ENCODE measurements at regions not wholly inside any gene's neighbourhood (a gene's known extent, or its start where the extent isn't known, plus 50 kb on each side); places are given as distances from the start of the nearest gene placed in this dataset.
"Not testable (repeated sequence)": the region's sequence is repeated elsewhere in the genome, so short reads cannot be mapped to it uniquely, and the experiment has no call there.

- Mint-ChIP-seq H3K27me3 (peaks cover 12% of the 10 kb centered on the region), H3K36me3 (ENCODE audit: low read depth) (no peaks in the 10 kb centered on the region), H3K4me1 (ENCODE audit: low read depth) (no peaks in the 10 kb centered on the region), H3K27ac (no peak overlapping the region), H3K9me3 (peaks cover 9% of the 10 kb centered on the region), H3K4me3 (no peak overlapping the region)
These were observed 145.4 kb upstream of the NEBL start for GRCh38 chr10:21042536-21042935.

DNA sequence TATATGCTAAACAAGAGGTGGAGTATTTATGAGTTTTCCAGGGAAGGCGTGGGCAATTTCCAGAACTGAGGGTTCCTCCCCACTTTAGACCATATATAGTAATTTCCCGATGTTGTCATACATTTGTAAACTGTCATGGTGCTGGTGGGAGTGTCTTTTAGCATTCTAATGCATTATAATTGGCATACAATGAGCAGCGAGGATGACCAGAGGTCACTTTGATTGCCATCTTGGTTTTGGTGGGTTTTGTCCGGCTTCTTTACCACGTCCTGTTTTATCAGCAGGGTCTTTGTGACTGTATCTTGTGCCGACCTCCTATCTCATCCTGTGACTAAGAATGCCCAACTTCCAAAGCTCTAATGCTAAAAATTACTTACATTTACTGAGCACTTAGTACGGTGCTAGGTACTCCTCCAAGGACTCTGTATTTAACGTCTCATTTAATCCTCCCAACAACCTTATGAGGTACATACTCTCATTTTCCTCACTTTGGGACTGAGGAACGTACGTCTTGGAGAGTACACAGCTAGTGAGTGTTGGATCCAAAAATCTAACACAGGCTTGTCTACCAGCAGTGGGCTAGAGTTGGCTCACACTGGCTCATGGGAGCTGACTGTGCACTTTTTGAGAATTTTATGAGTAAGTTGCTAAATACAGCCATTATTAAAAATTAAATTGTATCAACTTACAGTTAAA, 144.8 kb upstream of the NEBL start:
- peaks cover 12% of the 10 kb centered on the region for H3K27me3 Mint-ChIP-seq
- H3K27ac Mint-ChIP-seq, result no peak overlapping the region
- H3K4me1 Mint-ChIP-seq (ENCODE audit: low read depth), result no peaks in the 10 kb centered on the region
- H3K4me3 Mint-ChIP-seq, result no peak overlapping the region
- no peaks in the 10 kb centered on the region for H3K36me3 Mint-ChIP-seq (ENCODE audit: low read depth)
- H3K9me3 Mint-ChIP-seq, result peaks cover 9% of the 10 kb centered on the region

DNA sequence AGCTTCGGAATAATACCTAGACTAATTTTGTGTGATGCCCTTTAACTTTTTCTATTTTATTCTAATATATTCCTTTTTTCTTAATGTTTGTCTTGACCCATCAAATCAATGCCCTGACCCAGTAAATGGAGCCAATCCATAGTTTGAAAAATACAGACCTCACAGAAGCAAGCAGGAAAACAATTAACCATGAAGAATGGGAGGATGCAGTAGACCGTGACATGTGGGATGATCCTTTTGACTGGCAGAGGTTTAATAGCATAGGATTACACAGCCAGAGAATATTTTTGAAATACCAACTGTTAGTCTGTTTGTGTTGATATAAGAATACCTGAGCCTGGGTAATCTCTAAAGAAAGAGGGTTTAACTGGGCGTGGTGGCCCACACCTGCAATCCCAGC, 142.6 kb upstream of the NEBL start:
- H3K27me3 Mint-ChIP-seq, result peaks cover 8% of the 10 kb centered on the region
- H3K4me3 Mint-ChIP-seq, result no peak overlapping the region
- H3K9me3 Mint-ChIP-seq, result peaks cover 9% of the 10 kb centered on the region
- no peak overlapping the region for H3K27ac Mint-ChIP-seq
- H3K4me1 Mint-ChIP-seq (ENCODE audit: low read depth), result no peaks in the 10 kb centered on the region
- H3K36me3 Mint-ChIP-seq (ENCODE audit: low read depth), result no peaks in the 10 kb centered on the region

DNA sequence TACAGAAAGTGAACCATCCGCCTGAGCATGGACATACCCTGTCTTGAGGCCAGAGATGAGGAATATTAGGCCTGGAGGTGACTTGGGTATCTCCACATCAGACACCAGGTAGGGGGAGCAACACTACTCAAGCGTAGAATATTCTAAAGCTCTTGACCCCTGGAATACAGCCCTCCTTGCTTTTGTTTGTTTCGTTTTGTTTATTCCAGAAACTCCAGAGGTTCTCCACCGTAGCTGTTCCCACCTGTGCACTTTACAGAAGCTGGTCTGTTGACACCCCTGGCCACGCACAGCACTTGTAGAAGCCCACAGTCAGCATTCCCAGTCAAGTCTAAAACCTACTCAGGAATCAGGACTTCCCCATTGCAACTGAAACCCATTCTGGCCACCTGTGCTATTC, 139.6 kb upstream of the NEBL start:
- H3K36me3 Mint-ChIP-seq (ENCODE audit: low read depth), result no peaks in the 10 kb centered on the region
- no peaks in the 10 kb centered on the region for H3K27me3 Mint-ChIP-seq
- peaks cover 13% of the 10 kb centered on the region for H3K9me3 Mint-ChIP-seq
- H3K4me1 Mint-ChIP-seq (ENCODE audit: low read depth), result no peaks in the 10 kb centered on the region
- H3K27ac Mint-ChIP-seq, result no peak overlapping the region
- H3K4me3 Mint-ChIP-seq, result no peak overlapping the region

- not testable (repeated sequence) for H3K27ac Mint-ChIP-seq; H3K4me3 Mint-ChIP-seq; H3K36me3 Mint-ChIP-seq (ENCODE audit: low read depth); H3K4me1 Mint-ChIP-seq (ENCODE audit: low read depth); H3K27me3 Mint-ChIP-seq
- H3K9me3 Mint-ChIP-seq, result peaks cover 13% of the 10 kb centered on the region
These were observed 137.7 kb upstream of the NEBL start for GRCh38 chr10:21034770-21035169.

GRCh38 chr10:21034241-21034640, 137.1 kb upstream of the NEBL start:
- H3K27ac Mint-ChIP-seq, result no peak overlapping the region
- H3K9me3 Mint-ChIP-seq, result peaks cover 10% of the 10 kb centered on the region
- H3K27me3 Mint-ChIP-seq, result no peaks in the 10 kb centered on the region
- H3K4me3 Mint-ChIP-seq, result no peak overlapping the region
- no peaks in the 10 kb centered on the region for H3K4me1 Mint-ChIP-seq (ENCODE audit: low read depth)
- H3K36me3 Mint-ChIP-seq (ENCODE audit: low read depth), result no peaks in the 10 kb centered on the region

- peaks cover 6% of the 10 kb centered on the region for H3K9me3 Mint-ChIP-seq
- no peaks in the 10 kb centered on the region for H3K4me1 Mint-ChIP-seq (ENCODE audit: low read depth)
- H3K27ac Mint-ChIP-seq, result no peak overlapping the region
- no peak overlapping the region for H3K4me3 Mint-ChIP-seq
- no peaks in the 10 kb centered on the region for H3K36me3 Mint-ChIP-seq (ENCODE audit: low read depth)
- H3K27me3 Mint-ChIP-seq, result no peaks in the 10 kb centered on the region
These were observed 135.6 kb upstream of the NEBL start for GRCh38 chr10:21032587-21033319.

DNA sequence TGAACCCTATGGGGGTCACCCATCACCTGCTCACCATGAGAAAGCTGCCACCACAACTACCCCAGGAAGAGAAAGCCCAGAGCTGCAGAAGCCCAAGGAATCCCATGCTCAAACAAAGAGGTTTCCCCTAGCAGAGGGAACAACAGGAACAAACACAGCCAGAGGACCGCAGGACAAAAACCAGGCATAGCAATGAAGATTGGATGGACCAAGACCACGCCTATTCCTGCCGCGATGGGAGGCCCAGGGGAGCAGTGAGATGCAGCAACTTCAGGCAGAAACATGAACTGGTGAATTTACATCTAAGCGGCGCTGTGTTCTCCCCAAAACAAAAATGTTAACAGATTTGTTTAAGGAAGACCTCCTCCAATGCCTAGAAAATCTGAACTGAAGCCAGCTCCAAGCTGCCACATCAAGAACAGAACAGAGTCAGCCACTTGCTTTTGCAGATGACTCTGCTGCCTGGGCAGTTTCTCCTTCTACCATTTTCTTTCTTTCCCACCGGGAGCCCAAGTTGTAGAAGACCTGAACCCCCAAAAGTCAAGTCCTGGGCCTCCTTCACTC, 134.2 kb upstream of the NEBL start:
- Mint-ChIP-seq H3K9me3 (peaks cover 4% of the 10 kb centered on the region), H3K4me3 (no peak overlapping the region), H3K4me1 (ENCODE audit: low read depth) (no peaks in the 10 kb centered on the region), H3K36me3 (ENCODE audit: low read depth) (no peaks in the 10 kb centered on the region), H3K27ac (no peak overlapping the region), H3K27me3 (no peaks in the 10 kb centered on the region)

DNA sequence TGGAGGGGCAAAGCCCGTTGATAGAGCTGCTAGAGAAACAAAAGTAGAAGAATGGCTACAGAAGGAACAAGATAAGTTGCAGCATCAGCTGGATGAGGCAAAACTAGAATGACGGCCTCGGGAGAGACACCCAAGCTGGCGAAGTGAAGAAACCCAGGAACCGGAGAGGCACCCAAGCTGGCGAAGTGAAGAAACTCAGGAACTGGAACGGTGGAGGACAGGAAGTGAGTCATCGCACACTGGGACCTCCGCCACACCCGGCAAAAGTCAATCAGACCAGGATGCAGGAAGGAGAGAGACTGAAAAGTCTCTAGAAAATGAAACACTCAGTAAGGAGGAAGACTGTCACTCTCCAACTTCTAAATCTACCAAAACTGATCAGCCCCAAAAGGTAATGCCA, 133.0 kb upstream of the NEBL start:
- Mint-ChIP-seq H3K27ac (no peak overlapping the region), H3K36me3 (ENCODE audit: low read depth) (no peaks in the 10 kb centered on the region), H3K4me3 (no peak overlapping the region)

DNA sequence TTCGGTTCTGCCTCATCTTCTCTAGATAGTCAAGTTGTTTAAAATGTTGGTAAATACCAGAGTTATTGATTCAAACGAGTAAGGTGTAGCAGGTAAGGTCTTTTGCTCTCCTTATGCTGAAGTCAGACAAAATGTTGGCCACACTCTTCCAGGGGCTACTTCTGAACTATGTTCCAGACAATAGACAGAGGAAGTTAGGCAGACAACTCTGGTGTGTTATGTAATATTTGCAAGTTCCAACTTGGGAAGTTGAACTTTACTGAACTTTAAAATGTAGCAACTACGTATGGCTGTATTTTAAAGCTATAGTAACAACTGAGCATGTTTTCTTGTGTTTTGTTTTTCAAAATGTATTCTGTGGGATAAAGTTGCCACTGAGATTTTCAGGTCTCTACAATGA, 125.7 kb upstream of the NEBL start:
- no peaks in the 10 kb centered on the region for H3K36me3 Mint-ChIP-seq (ENCODE audit: low read depth)
- H3K4me3 Mint-ChIP-seq, result no peak overlapping the region
- no peak overlapping the region for H3K27ac Mint-ChIP-seq
- peaks cover 11% of the 10 kb centered on the region for H3K9me3 Mint-ChIP-seq
- no peaks in the 10 kb centered on the region for H3K4me1 Mint-ChIP-seq (ENCODE audit: low read depth)
- H3K27me3 Mint-ChIP-seq, result no peaks in the 10 kb centered on the region

More for the DNA sequence above, 133.0 kb upstream of the NEBL start:
- H3K4me1 Mint-ChIP-seq (ENCODE audit: low read depth), result no peaks in the 10 kb centered on the region
- H3K9me3 Mint-ChIP-seq, result peaks cover 4% of the 10 kb centered on the region
- no peaks in the 10 kb centered on the region for H3K27me3 Mint-ChIP-seq

DNA sequence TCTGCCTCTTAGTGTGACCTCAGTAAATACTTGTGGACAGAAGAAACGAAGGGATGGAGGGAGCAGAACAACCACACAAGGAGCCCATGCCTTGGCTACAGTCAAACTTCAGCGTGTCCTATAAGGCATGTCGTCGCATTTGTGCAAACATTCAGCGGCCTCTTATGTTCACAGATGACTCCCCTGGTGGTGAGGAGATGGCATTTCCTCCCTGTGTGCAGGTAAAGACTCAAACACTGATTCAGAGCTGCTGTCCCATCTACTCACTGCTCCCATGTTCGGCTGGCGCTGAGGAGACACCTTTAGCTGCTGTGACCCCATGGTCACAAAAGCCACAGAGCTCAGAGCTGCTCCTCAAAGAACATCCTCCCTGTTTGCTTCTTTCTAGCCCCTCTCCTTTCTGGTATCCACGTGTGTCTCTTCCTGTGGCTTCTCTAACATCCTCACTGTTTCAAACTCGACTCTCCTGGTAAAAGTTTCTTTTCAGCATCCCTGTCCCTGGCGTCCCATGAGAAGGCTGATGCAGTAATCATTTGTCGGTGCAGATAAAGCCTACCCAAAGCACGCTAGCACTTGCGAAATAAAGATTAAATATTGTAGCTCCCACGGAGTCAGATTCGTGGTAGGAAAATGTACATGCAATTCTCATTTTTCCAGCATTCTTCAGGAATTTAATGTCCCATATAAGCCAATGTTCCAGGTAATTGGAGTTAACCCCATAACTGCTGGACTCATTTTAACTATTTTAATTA, 124.9 kb upstream of the NEBL start:
- peaks cover 11% of the 10 kb centered on the region for H3K9me3 Mint-ChIP-seq
- no peaks in the 10 kb centered on the region for H3K36me3 Mint-ChIP-seq (ENCODE audit: low read depth)
- H3K4me1 Mint-ChIP-seq (ENCODE audit: low read depth), result no peaks in the 10 kb centered on the region
- H3K4me3 Mint-ChIP-seq, result no peak overlapping the region
- no peak overlapping the region for H3K27ac Mint-ChIP-seq
- no peaks in the 10 kb centered on the region for H3K27me3 Mint-ChIP-seq

DNA sequence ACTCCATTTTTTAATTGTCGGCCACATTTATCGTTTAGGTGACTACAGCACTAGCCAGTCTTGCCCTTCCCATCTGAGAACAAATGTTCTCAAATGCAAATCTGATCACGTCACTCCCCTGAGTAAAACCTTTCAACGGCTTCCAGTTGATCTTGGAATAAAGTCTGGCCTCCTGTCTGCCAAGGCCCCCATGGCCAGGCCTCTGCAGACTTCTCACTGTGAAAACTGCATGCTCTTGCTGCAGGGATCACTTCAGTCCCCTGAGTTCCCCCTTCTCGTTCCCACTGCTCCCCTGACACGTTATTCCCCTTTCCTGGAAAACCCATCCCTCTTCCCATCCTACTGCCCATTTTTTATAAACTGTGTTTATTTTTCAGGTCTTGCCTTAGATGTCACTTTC, 124.1 kb upstream of the NEBL start:
- Mint-ChIP-seq H3K27ac (no peak overlapping the region), H3K4me1 (ENCODE audit: low read depth) (no peaks in the 10 kb centered on the region), H3K27me3 (no peaks in the 10 kb centered on the region), H3K4me3 (no peak overlapping the region), H3K9me3 (peaks cover 11% of the 10 kb centered on the region), H3K36me3 (ENCODE audit: low read depth) (no peaks in the 10 kb centered on the region)

DNA sequence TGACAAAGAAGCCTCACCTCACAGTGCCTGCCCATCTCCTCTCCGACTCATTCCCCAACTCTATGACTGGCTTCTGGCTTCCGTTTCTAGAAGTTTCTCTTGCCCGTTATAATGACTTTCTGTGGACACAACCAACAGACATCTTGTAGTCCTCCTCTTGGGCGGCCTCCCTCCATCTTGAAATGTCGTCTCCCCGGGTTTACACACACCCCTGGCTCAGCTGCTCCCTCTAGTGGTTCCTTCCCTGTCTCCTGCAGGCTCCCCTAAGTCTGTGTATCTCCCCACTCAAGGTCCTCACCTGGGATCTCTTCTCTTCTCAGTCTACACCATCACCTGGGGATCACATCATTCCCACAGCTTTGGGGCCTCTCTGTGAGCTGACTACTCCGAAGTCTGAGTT, 123.4 kb upstream of the NEBL start:
- Mint-ChIP-seq H3K9me3 (peaks cover 11% of the 10 kb centered on the region), H3K27me3 (no peaks in the 10 kb centered on the region)

GRCh38 chr10:21019436-21019835, 122.3 kb upstream of the NEBL start:
- Mint-ChIP-seq H3K27ac (no peak overlapping the region), H3K9me3 (peaks cover 11% of the 10 kb centered on the region), H3K36me3 (ENCODE audit: low read depth) (no peaks in the 10 kb centered on the region), H3K4me1 (ENCODE audit: low read depth) (no peaks in the 10 kb centered on the region), H3K4me3 (no peak overlapping the region), H3K27me3 (no peaks in the 10 kb centered on the region)

More for the DNA sequence above, 123.4 kb upstream of the NEBL start:
- H3K36me3 Mint-ChIP-seq (ENCODE audit: low read depth), result no peaks in the 10 kb centered on the region
- H3K4me3 Mint-ChIP-seq, result no peak overlapping the region
- no peaks in the 10 kb centered on the region for H3K4me1 Mint-ChIP-seq (ENCODE audit: low read depth)
- H3K27ac Mint-ChIP-seq, result no peak overlapping the region

DNA sequence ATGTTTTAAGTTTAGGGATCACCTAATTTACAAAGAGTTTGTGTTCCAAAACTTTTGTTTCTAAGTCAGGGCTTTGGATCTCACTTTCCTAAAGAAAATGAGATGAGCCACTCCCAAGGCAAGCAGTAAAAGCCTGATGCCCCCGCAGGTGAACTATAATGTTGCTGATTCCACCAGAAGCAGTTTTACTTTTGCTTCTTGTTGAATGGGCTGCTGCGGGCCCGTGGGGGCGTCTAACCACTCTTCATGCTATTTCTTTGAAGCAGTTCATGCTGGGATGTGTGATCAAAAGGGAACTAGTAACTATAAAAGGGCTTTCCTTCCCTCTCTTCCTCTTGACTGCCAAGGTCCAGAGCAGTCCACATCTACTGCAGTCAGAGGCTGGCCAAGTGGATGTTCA, 118.7 kb upstream of the NEBL start:
- Mint-ChIP-seq H3K4me1 (ENCODE audit: low read depth) (no peaks in the 10 kb centered on the region), H3K36me3 (ENCODE audit: low read depth) (no peaks in the 10 kb centered on the region), H3K4me3 (no peak overlapping the region), H3K9me3 (peaks cover 7% of the 10 kb centered on the region), H3K27ac (no peak overlapping the region), H3K27me3 (no peaks in the 10 kb centered on the region)
